ENCODE measurements at regions not wholly inside any gene's neighbourhood (a gene's known extent, or its start where the extent isn't known, plus 50 kb on each side); places are given as distances from the start of the nearest gene placed in this dataset.

DNA sequence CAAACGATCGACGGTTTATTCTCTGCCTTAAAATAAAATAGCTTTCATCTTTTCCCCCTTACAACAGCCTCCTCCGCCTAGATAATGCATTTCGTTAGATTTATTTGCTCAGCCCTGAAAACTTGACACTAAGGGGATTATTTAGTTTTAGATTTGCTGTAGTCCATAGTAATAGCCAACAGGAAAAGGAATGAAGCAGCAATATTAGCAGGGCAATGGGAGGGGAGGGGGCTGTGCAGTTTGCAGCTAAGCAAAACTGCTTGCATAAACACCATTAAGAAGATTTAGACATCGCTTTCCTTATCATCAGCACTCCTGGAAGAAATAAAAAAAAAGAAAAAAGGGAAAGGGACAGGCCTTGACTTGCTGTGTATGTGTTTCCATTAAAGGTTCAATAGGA is 286.5 kb upstream of the SOX14 start:
- Histone ChIP-seq H3K27ac (ENCODE audit: low read depth in 1 of 2, low read length in 2 of 2) (no peak overlapping the region), H3K9ac (ENCODE audit: low read depth in 1 of 2, low read length in 2 of 2) (no peak overlapping the region), H3K36me3 (ENCODE audit: control insufficient read depth in 4 of 4, insufficient read depth in 3 of 4, low read depth in 1 of 4, low read length in 3 of 4) (no peaks in the 10 kb centered on the region), H3K4me3 (ENCODE audit: low read depth in 1 of 3, low read length in 3 of 3) (no peak overlapping the region), H3K27me3 (ENCODE audit: control insufficient read depth in 4 of 4, insufficient read depth in 4 of 4, low read length in 3 of 4) (no peaks in the 10 kb centered on the region), H3K4me1 (ENCODE audit: control insufficient read depth in 4 of 4, insufficient read depth in 4 of 4, low read length in 3 of 4) (no peaks in the 10 kb centered on the region), H3K9me3 (ENCODE audit: control insufficient read depth in 4 of 4, low read length in 3 of 4) (peaks cover 0 to 1% (median 0%) of the 10 kb centered on the region in 4 donors)
- WGBS: 72% methylated on average over 6 of the region's 6 CpGs
- no peak for DNase-seq (ENCODE audit: low spot score)
- TF ChIP-seq YY1 (IDR thresholded peaks at IDR 0.05) (no peak), FOXA1 (IDR thresholded peaks at IDR 0.05) (no peak), SP1 (IDR thresholded peaks at IDR 0.05) (no peak), HNF4G (IDR thresholded peaks at IDR 0.05) (no peak), EGR1 (IDR thresholded peaks at IDR 0.05; ENCODE audit: low read depth in 2 of 2) (no peak), FOXA2 (IDR thresholded peaks at IDR 0.05) (no peak), CTCF (IDR thresholded peaks at IDR 0.05; ENCODE audit: low read depth, low read length, missing input control) (no peak), RAD21 (IDR thresholded peaks at IDR 0.05) (no peak), TAF1 (conservative IDR thresholded peaks at IDR 0.05) (no peak), JUND (IDR thresholded peaks at IDR 0.05) (no peak), NR2F2 (IDR thresholded peaks at IDR 0.05) (no peak), GABPA (IDR thresholded peaks at IDR 0.05 in 1 of 2, conservative IDR thresholded peaks at IDR 0.05 in 1 of 2) (no peak), RXRA (IDR thresholded peaks at IDR 0.05) (no peak), HNF4A (conservative IDR thresholded peaks at IDR 0.05) (no peak)
- TF ChIP-seq, protein P1, sequence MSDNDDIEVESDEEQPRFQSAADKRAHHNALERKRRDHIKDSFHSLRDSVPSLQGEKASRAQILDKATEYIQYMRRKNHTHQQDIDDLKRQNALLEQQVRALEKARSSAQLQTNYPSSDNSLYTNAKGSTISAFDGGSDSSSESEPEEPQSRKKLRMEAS (IDR thresholded peaks at IDR 0.05): no peak
- TF ChIP-seq, protein P2, sequence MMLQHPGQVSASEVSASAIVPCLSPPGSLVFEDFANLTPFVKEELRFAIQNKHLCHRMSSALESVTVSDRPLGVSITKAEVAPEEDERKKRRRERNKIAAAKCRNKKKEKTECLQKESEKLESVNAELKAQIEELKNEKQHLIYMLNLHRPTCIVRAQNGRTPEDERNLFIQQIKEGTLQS (IDR thresholded peaks at IDR 0.05): no peak
- TF ChIP-seq, protein P3, sequence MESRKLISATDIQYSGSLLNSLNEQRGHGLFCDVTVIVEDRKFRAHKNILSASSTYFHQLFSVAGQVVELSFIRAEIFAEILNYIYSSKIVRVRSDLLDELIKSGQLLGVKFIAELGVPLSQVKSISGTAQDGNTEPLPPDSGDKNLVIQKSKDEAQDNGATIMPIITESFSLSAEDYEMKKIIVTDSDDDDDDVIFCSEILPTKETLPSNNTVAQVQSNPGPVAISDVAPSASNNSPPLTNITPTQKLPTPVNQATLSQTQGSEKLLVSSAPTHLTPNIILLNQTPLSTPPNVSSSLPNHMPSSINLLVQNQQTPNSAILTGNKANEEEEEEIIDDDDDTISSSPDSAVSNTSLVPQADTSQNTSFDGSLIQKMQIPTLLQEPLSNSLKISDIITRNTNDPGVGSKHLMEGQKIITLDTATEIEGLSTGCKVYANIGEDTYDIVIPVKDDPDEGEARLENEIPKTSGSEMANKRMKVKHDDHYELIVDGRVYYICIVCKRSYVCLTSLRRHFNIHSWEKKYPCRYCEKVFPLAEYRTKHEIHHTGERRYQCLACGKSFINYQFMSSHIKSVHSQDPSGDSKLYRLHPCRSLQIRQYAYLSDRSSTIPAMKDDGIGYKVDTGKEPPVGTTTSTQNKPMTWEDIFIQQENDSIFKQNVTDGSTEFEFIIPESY (IDR thresholded peaks at IDR 0.05): no peak
- TF ChIP-seq, protein P4, sequence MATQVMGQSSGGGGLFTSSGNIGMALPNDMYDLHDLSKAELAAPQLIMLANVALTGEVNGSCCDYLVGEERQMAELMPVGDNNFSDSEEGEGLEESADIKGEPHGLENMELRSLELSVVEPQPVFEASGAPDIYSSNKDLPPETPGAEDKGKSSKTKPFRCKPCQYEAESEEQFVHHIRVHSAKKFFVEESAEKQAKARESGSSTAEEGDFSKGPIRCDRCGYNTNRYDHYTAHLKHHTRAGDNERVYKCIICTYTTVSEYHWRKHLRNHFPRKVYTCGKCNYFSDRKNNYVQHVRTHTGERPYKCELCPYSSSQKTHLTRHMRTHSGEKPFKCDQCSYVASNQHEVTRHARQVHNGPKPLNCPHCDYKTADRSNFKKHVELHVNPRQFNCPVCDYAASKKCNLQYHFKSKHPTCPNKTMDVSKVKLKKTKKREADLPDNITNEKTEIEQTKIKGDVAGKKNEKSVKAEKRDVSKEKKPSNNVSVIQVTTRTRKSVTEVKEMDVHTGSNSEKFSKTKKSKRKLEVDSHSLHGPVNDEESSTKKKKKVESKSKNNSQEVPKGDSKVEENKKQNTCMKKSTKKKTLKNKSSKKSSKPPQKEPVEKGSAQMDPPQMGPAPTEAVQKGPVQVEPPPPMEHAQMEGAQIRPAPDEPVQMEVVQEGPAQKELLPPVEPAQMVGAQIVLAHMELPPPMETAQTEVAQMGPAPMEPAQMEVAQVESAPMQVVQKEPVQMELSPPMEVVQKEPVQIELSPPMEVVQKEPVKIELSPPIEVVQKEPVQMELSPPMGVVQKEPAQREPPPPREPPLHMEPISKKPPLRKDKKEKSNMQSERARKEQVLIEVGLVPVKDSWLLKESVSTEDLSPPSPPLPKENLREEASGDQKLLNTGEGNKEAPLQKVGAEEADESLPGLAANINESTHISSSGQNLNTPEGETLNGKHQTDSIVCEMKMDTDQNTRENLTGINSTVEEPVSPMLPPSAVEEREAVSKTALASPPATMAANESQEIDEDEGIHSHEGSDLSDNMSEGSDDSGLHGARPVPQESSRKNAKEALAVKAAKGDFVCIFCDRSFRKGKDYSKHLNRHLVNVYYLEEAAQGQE (IDR thresholded peaks at IDR 0.05): no peak

All from liver (tissue), 8 donors.